ENCODE measurements at regions not wholly inside any gene's neighbourhood (a gene's known extent, or its start where the extent isn't known, plus 50 kb on each side); places are given as distances from the start of the nearest gene placed in this dataset.

GRCh38 chr2:196431957-196432356 is 207.6 kb upstream of the CCDC150 start:
- no peak for TF ChIP-seq GATA2 (IDR thresholded peaks at IDR 0.05; ENCODE audit: low read depth, low read length)
- TF ChIP-seq GATA3 (IDR thresholded peaks at IDR 0.05; ENCODE audit: low read depth, low read length): no peak

All from SH-SY5Y (cell line).